A673 (cell line): ENCODE measurements at regions not wholly inside any gene's neighbourhood (a gene's known extent, or its start where the extent isn't known, plus 50 kb on each side); places are given as distances from the start of the nearest gene placed in this dataset.

Experiments used
- BruUV-seq: library from RNA; stranded (reverse); fragments of 400-500 nt; replicated peaks from 2 replicates; lab custom pipeline; 2021; lab: Mats Ljungman, UMichigan
- CTCF ChIA-PET: fragments of 300-600 bp; sonication (Branson Sonifier 250); formaldehyde crosslinking; loops from one replicate; lab custom pipeline; 2022; ENCODE audit warnings: antibody characterized with exemption; lab: Charles Lee
- POLR2A ChIA-PET: fragments of 300-600 bp; sonication (Branson Sonifier 250); formaldehyde crosslinking; loops from one replicate; lab custom pipeline; 2022; ENCODE audit warnings: antibody characterized with exemption; ENCODE audit not compliant: low non-redundant PET; lab: Charles Lee
- DNase-seq: peaks from one replicate; pipeline ENCODE4 v3.0.0-alpha.2; 2015; ENCODE audit warnings: low spot score
- H3K27ac ChIP-seq: fragments of 200-600 bp; sonication (generic); 2 replicates; pipeline ENCODE4 v1.5.1; 2016; ENCODE audit warnings: mixed run types, low read depth, mild to moderate bottlenecking, mixed read lengths, antibody characterized with exemption, low read length; ENCODE audit not compliant: poor library complexity, severe bottlenecking
- H3K27me3 ChIP-seq: fragments of 200-600 bp; sonication (generic); replicated peaks from 2 replicates; pipeline ENCODE4 v1.6.1; 2017; ENCODE audit warnings: mixed run types, low read depth, mild to moderate bottlenecking, mixed read lengths, antibody characterized with exemption, low read length; ENCODE audit not compliant: insufficient read depth, poor library complexity
- H3K36me3 ChIP-seq: fragments of 200-600 bp; sonication (generic); 2 replicates; pipeline ENCODE4 v1.6.1; 2016; ENCODE audit warnings: mixed run types, mild to moderate bottlenecking, mixed read lengths, antibody characterized with exemption, low read length; ENCODE audit not compliant: insufficient read depth, poor library complexity, severe bottlenecking
- H3K4me1 ChIP-seq: fragments of 200-600 bp; sonication (generic); 2 replicates; pipeline ENCODE4 v1.6.1; 2017; ENCODE audit warnings: mixed run types, mild to moderate bottlenecking, mixed read lengths, antibody characterized with exemption, low read length; ENCODE audit not compliant: insufficient read depth, poor library complexity, severe bottlenecking
- H3K4me3 ChIP-seq: fragments of 200-600 bp; sonication (generic); 2 replicates; pipeline ENCODE4 v1.5.1; 2016; ENCODE audit warnings: low read depth, mixed run types, mild to moderate bottlenecking, mixed read lengths, low read length; ENCODE audit not compliant: poor library complexity, severe bottlenecking
- H3K9me3 ChIP-seq: fragments of 200-600 bp; sonication (generic); 2 replicates; pipeline ENCODE4 v1.6.1; 2016; ENCODE audit warnings: mixed run types, low read depth, mild to moderate bottlenecking, mixed read lengths, antibody characterized with exemption, low read length; ENCODE audit not compliant: poor library complexity, severe bottlenecking
- EZH2 ChIP-seq: fragments of 200-600 bp; sonication (generic); IDR thresholded peaks from 2 replicates; pipeline ENCODE4 v1.6.1; 2017; ENCODE audit warnings: borderline replicate concordance, low read depth, mild to moderate bottlenecking, mixed read lengths, antibody characterized with exemption, low read length; ENCODE audit not compliant: poor library complexity, severe bottlenecking
- intact Hi-C: fragments of 100-400 bp; cut with micrococcal nuclease; formaldehyde crosslinking; loops from one replicate; pipeline ENCODE4 v1.10.0; 2022; ENCODE audit not compliant: unreplicated experiment
- TF ChIP-seq, protein P1 (sequence below): fragments of 300-800, 200-600 bp; sonication (generic); conservative IDR thresholded peaks from 2 replicates; pipeline ENCODE4 v1.5.1; 2017; ENCODE audit warnings: low read depth, mild to moderate bottlenecking, antibody characterized with exemption, low read length, moderate library complexity, mixed read lengths

DNA sequence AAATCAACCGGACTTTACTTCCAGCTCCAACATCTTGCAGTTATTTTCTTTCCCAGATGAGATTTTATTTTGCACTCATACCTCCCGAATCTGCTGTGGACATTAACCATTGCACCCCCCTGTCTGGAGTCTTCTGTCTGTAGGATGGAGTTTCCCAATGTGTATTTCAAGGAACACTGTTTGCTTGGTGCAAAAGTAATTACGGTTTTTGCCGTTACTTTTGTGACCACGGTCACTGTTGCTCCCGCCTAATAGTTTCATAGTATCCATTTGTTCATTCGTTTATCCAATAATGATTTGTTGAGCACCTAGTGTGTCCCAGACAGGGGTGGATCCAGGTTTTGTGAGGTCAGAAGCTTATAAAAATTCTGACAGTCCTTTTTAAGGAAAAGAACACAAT lies 90.3 kb upstream of the BCL11A start:
- ChIA-PET POLR2A (no interaction called here), CTCF (no interaction called here)
- TF ChIP-seq, protein P1, sequence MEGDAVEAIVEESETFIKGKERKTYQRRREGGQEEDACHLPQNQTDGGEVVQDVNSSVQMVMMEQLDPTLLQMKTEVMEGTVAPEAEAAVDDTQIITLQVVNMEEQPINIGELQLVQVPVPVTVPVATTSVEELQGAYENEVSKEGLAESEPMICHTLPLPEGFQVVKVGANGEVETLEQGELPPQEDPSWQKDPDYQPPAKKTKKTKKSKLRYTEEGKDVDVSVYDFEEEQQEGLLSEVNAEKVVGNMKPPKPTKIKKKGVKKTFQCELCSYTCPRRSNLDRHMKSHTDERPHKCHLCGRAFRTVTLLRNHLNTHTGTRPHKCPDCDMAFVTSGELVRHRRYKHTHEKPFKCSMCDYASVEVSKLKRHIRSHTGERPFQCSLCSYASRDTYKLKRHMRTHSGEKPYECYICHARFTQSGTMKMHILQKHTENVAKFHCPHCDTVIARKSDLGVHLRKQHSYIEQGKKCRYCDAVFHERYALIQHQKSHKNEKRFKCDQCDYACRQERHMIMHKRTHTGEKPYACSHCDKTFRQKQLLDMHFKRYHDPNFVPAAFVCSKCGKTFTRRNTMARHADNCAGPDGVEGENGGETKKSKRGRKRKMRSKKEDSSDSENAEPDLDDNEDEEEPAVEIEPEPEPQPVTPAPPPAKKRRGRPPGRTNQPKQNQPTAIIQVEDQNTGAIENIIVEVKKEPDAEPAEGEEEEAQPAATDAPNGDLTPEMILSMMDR, result no peak
- TF ChIP-seq EZH2, result no peak
- Histone ChIP-seq H3K36me3 (no peaks in the 10 kb centered on the region), H3K27ac (no peak overlapping the region), H3K9me3 (no peaks in the 10 kb centered on the region), H3K4me3 (no peak overlapping the region), H3K4me1 (no peaks in the 10 kb centered on the region), H3K27me3 (peaks cover 27% of the 10 kb centered on the region)
- intact Hi-C loops, result no loop called here
- no TSS peak for BruUV-seq
- DNase-seq, result no peak

DNA sequence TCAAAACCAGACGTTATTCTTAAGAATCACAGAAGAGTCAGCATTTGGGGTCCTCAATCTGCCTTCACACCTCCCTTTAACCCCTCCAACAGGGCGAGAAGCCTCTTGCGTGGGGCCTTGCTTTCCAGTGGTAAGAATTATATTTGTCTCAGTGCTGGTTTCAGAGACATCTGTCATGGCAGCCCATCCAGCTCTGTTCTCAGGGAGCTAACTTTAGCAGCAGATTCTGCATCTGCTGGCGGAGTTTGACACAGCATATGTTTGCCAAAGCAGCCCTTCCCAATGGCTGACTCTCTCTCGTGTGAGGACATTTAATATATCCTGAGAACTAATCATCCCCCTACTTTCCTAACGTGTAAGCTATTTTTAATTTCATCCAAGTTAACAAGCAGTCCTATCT lies 91.5 kb upstream of the BCL11A start:
- CTCF ChIA-PET, result no interaction called here
- Histone ChIP-seq H3K4me1 (no peaks in the 10 kb centered on the region), H3K9me3 (no peaks in the 10 kb centered on the region), H3K4me3 (no peak overlapping the region), H3K27me3 (peaks cover 17% of the 10 kb centered on the region), H3K27ac (no peak overlapping the region), H3K36me3 (no peaks in the 10 kb centered on the region)
- intact Hi-C loops, result no loop called here
- POLR2A ChIA-PET, result no interaction called here
- no TSS peak for BruUV-seq
- TF ChIP-seq, protein P1, result no peak
- no peak for TF ChIP-seq EZH2
- no peak for DNase-seq

DNA sequence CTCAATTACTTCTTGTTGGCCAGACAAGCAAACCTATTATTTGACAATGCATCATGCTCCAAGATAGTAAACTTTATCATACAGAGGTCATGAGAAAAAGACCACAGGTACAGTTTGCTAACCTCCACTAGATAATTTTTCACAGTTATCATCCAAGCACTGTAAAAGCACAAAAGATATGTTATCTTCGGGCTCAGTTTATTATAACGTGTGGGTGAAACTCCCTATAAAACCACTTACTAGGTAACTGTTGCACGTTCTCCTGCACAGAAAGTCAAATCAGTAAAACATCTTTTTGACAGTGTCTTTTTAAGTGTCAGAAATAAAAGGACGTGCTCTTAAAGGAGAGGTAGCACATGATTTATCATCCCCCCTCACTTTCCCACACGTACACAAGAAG lies 94.7 kb upstream of the BCL11A start:
- no peaks in the 10 kb centered on the region for H3K4me1 ChIP-seq
- ChIA-PET POLR2A (no interaction called here), CTCF (no interaction called here)
- no TSS peak for BruUV-seq
- no peak overlapping the region for H3K4me3 ChIP-seq
- H3K9me3 ChIP-seq, result no peaks in the 10 kb centered on the region
- intact Hi-C loops, result no loop called here
- H3K36me3 ChIP-seq, result no peaks in the 10 kb centered on the region
- TF ChIP-seq, protein P1, result no peak
- TF ChIP-seq EZH2, result no peak
- no peak for DNase-seq
- peaks cover 13% of the 10 kb centered on the region for H3K27me3 ChIP-seq
- H3K27ac ChIP-seq, result no peak overlapping the region

DNA sequence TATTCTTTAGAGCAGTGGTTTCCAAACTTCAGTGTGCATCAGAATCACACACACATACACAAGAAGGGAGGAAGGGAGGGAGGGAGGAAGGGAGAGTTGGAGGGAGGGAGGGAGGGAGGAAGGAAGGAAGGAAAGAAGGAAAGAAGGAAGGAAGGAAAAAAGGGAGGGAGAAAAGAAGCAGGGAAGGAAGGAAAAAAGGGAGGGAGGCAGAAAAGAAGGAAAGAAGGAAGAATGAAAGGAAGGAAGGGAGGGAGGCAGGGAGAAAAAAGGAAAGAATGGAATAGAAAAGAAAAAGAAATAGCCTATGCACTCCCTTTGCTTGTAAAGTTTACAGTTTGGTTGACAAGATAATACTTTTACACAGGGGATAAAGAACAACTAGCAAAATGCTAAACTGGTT lies 96.3 kb upstream of the BCL11A start:
- intact Hi-C loops, result no loop called here
- BruUV-seq, result no TSS peak
- Histone ChIP-seq H3K27me3 (peaks cover 28% of the 10 kb centered on the region), H3K9me3 (no peaks in the 10 kb centered on the region), H3K27ac (no peak overlapping the region), H3K4me3 (no peak overlapping the region), H3K36me3 (no peaks in the 10 kb centered on the region), H3K4me1 (no peaks in the 10 kb centered on the region)
- CTCF ChIA-PET, result no interaction called here
- no peak for TF ChIP-seq EZH2
- TF ChIP-seq, protein P1, result no peak
- POLR2A ChIA-PET, result no interaction called here
- no peak for DNase-seq
